ENCODE measurements at regions not wholly inside any gene's neighbourhood (a gene's known extent, or its start where the extent isn't known, plus 50 kb on each side); places are given as distances from the start of the nearest gene placed in this dataset.
"Not testable (repeated sequence)": the region's sequence is repeated elsewhere in the genome, so short reads cannot be mapped to it uniquely, and the experiment has no call there.

DNA sequence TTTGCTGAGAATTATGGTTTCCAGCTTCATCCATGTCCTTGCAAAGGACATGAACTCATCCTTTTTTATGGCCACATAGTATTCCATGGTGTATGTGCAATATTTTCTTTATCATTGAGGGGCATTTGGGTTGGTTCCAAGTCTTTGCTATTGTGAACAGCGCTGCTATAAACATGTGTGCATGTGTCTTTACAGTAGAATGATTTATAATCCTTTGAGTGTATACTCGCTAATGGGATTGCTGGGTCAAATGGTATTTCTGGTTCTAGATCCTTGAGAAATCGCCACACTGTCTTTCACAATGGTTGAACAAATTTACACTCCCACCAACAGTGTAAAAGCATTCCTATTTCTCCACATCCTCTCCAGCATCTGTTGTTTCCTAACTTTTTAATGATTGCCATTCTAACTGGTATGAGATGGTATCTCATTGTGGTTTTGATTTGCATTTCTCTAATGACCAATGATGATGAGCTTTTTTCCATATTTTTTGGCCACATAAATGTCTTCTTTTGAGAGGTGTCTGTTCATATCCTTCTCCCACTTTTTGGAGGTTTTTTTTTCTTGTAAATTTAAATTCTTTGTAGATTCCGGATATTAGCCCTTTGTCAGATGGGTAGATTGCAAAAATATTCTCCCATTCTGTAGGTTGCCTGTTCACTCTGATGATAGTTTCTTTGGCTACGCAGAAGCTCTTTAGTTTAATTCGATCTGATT, 180.1 kb downstream of the PLPPR4 start:
- not testable (repeated sequence) for DNase-seq

DNA sequence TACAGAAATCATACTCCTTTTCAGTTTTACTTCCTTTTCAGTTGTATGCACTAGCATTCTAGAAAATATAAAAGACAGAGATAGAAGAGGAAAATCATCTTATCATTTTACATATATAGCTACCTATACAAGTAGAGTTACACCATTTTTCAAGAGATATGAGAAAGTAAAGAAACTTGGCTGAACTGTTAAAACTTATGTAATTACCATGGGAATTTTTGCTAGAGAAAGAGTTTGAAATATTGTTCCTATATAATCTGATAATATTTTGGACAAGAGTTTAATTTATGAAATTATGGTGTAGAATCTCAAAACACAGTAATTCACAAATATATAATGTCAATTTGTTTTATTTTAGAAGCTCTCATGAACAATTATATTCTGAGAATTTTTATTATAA, 180.8 kb downstream of the PLPPR4 start:
- no peak for DNase-seq

DNA sequence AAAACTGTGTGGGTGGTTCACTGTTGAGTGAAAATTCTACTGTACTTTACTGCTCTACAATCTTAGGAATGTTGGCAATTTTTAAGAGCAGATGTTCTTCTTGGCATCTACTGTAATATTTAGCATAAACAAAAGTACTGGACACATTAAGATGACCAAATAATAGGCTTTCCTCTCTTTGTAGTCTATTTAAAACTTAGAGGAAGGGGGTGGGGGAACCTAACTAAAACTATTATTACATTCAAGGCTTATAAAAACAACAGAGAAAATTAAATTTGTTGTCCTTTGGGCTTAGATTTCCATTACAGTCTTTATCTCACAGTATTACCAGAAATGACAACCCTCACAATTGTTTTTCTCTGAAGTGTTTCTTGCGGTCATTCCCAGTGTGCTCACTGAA, 181.2 kb downstream of the PLPPR4 start:
- no peak for DNase-seq

DNA sequence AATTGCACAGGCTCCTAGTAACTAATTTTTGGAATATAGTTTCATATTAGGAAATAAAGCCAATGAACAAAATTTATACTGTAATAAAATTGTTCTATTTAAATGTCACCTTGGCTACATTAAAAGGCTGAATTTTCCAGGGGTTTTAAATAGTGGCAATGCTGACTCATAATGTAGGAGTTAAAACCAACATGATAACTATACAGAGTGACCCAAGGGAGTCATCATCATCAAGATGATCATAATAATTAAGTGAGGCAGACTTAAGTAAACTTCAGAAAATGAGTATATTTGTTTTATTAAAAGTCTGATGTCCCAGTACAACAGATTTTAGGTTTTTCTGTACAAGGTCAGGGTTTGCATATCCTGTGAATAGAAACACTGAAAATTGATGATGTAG, 183.4 kb downstream of the PLPPR4 start:
- DNase-seq: no peak

DNA sequence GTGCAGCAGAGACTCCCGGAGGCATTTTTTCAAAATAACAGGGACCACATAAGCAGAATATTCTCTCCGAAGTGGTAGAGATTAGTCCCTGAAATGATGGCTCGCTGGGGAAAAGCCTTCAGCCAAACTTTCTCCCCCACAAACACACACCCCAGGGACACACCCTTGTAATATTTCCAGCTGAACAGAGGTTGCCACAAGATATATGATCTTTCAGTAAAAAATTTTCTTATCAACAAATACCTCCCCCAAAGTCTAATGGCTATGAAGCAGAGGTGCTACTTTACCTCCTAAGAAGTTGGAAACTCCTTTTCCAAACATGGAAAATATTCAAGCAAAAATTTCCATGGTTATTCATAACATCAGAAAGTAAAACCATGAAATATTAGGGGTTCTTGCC, 190.2 kb upstream of the PALMD start:
- DNase-seq: no peak

DNA sequence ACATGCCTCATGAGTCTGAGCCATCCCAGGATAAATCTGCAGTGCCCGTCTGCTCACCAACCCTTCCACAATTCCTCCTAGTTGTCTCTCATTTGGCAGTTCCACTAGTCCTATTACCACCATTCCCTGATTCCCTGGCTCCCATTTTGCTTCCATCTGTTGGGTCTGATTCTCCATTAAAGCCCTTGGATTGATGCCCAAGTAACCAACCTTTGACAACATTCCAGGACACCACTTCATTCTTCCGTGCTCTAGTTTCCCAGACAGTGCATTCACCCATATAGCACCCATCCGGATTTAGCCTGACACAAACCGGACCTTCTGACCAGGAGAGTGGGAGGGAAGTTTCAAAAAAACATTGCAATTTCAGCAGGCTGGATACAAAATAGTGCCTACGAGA, 189.4 kb upstream of the PALMD start:
- no peak for DNase-seq

DNA sequence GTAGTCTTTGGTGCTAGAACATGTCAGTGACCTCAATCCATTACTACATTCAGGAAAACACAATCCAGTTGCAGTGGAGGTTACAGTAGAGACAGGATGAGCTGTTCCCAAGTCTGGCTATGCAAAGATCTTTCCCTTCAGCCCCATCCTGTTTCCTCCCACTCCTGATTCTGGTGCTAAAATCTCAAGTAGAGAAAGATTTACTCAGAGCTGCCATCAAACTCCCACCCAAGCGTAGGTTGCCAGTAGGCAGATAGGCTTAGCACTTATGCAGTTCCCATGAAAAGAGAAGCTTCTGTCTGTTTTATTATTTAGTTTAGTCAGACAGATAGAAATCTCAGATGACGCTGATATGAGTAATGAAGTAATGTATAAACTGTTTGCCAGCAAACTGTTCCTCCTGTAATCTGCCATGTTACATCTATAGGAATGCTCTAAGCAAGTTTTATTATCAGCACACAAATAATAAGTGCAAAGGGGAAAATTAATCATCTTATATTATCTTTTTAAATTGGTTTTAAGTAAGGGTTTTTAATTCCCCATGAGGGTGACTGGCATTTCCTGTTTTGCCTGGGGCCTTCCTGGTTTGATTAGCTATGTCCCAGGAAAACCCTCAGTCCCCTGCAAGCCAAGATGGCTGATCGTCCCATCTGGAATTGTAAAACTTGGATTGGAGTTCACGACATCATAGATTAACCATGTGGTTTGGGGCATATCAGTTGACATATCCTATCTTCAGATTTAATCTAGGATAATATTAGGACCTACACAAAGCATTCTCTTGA, 188.3 kb upstream of the PALMD start:
- no peak for DNase-seq

DNA sequence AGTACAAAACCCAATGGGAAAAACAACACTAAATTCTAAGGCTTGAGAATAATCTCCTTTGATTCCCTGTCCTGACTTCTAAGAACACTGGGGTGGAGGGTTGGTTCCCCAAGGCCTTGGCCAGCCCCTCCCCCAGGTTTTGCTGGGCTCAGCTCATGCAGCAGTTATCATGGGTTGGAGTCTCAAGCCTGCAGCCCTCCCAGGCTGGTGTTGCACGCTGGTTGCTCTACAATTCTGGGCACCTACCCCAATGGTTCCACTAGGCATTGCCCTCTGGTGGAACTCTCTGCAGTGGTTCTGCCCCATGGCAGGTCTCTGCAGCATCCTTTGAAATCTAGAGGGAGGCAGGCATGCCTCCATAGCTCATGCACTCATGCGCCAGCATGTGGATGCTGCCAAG, 184.4 kb upstream of the PALMD start:
- no peak for DNase-seq

DNA sequence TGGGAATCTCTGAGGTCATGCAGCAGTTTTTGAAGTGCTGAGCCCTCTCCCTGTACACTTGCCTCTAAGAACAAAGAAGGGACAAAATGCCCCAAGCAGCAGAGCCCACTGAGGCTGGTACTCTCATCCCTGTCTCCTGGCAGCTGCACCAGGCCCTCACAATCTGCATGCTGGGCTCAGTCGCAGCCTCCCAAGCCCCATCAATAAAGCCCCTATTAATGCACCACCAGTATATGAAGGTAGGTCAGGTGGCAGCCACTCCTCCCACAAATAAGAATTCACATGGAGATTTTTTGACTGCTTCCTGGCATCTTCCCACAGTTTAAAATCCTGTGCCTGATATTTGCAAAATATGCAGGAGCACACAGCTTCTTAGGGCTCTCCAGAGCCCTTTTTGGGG, 181.2 kb upstream of the PALMD start:
- no peak for DNase-seq

DNA sequence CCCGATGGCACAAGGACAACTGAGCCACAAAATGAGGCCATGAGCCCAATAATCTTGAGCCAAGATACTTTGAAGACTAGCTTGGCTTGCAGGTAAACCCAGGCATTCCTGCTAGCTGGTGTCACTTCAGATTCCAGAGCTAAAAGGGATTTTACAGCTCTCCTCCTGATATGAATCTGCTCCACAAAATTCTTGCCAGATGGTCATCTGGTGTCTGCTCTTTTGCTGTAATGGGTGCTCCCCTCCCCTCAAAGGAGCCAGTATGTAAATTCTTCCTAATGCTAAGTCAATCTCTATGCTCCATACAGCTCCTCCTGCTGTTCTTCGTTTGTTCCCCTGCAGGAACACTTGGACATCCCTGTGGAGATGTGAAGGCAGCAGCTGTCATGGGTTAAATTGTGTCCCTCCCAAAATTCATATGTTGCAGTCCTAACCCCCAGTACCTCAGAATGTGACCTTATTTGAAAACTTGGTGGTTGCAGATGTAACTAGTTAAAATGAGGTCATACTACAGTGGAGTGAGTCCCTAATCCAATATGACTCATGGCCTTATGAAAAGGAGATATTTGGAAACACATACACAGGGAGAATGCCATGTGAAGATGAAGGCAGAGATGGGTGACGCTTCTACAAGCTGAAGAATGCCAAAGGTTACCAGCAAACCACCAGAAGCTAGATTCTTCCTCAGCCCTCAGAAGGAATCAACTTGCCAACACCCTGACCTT, 180.6 kb upstream of the PALMD start:
- DNase-seq: no peak

DNA sequence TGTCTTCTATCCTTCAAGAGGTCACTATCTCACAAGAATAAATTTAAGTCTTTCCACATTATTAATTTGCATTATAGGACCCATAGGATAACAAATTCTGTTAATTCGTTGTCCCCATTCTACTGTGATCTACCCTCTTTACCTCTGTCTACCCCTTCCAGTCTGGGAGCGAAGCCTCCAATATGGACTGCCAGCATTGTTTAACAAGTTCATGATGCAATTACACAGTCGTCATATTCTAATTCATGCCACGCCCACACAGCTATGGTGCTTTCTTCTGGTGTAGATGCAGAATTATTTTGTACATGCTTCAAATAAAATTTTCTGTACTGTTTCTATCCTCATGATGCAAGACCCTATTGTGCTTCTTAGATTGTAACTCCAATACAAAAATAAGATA, 178.3 kb upstream of the PALMD start:
- DNase-seq: no peak

DNA sequence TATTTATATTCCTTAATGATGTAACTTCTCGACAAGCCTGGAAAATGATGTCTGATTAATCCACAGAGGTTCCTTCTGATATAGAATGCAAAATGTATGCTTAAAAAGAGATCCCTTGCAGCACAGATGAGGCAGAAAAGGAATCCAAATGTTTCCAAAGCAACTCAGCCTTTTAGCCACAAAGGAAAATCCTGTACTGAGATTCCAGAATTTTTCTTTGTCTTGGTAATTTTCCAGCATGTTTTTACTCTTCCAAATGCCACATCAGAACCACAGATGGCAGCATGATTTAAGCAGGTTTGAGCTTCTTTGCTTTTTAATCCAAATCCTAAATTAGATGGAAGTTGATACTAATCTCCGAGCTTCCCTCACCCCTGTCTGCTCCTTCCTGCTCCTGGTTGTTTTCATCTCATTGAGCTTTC, 176.4 kb upstream of the PALMD start:
- DNase-seq: no peak

DNA sequence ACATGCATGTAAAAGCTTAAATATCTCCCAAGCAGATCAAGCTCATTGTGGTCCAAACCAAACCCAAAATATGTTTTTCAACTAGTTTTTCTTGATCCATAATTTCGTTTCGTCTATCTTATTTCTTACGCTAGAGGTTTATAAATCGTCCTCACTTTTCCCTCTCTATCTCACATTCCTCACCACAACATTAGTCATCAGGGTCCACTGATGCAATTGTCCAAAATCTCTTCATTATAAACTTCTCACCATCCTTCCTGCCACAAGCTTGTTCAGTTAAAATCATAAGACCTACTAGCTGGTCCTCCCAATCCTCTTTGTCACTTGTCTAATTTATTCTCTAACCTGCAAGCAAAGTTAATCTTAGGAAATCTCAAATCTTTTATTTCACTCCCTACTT, 173.0 kb upstream of the PALMD start:
- DNase-seq: no peak

DNA sequence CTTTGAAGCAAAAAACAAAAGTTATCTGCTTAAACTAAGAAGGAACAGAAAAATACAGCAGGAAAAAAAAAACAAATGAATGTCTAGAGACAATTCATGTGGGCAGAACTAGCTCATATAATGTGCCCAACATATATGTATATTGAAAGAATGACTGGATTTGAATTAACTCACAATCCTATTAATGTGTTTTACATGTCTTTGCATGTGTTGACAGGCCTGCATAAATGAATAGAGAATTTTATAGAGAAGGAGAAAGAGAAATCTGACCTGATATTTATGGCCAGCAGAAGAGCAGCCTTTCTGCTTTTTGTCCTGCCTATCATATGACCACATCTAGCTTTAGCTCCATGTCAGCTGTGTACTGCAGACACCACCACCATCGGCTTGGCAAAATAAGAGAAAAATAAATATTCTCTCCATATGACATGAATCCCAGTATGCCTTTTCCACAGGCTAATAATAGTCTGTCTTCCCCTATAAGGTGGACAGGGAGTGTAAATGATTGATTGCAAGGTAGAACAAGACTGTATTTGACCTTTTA, 171.5 kb upstream of the PALMD start:
- DNase-seq: no peak

DNA sequence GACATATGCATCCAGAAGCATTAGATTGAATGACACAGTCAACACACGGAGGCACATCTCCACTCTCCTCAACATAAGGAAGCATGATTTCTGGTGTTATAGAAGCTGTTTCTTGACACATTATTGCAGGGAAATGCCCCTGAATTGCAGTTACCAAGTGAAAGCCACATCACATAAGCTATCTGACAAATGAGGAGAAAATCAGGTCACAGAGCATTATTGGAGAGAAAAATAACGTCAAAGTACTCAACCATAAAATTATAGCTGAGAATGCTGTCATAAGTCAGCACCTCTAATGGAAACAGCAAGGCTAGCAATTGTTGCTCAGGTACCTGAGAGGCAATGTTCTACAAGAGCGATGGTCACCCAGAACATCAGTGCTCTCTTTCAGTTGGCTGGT, 169.9 kb upstream of the PALMD start:
- DNase-seq: no peak

DNA sequence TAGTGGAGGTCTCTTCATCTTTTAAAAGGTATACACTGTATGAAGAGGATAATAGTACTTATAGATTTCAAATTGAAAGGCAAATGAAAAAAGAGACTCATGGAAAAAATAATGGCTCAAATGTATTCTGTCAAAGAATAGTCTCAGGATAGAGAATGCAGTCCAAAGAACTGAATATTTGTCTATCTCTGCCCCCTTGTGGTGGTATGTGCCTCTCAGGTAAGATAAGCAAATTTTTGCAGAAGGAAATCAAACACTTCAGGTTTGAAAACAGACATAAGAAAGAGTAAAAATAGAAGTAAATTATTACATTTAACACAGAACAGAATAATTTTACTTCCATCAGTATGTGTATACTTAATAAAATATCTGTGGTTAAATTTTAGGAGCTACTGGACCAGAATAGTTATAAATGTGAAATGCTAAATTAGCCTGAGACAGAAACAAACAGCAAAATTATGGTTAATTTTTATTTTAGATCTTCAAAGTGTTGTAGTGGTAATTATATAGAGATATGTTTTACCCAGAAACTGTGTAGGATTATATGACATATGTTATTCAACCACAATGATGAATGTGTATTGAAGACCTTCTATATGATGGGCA, 164.4 kb upstream of the PALMD start:
- peak; percentile 41 for DNase-seq

DNA sequence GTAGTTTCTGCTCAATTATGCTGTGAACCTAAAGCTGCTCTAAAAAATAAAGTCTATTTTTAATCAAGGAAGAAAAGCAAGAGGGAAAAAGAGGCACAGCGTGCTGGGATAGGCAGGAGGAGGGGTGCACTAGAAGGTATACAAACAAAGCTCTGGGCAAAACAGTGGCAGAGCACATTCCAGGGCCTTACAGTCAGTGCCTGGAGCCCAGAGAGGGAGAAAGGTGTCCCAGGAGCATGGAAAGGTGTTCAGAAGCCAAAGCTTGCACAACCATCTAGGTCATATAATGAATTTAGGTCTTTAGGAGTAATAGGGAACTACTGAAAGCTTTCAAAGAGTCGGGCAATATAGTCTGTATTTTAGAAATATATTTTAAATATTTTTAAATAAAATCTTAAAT, 163.6 kb upstream of the PALMD start:
- no peak for DNase-seq

DNA sequence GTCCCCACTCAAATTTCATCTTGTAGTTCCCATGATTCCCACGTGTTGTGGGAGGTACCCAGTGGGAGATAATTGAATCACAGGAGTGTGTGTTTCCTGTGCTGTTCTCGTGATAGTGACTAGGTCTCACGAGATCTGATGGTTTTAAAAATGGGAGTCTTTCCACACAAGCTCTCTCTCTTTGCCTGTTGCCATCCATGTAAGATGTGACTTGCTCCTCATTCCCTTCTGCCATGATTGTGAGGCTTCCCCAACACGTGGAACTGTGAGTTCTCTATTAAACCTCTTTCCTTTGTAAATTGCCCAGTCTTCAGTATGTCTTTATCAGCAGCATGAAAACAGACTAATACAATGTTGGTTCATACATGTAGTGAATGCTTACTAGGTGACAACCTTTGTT, 163.2 kb upstream of the PALMD start:
- no peak for DNase-seq

DNA sequence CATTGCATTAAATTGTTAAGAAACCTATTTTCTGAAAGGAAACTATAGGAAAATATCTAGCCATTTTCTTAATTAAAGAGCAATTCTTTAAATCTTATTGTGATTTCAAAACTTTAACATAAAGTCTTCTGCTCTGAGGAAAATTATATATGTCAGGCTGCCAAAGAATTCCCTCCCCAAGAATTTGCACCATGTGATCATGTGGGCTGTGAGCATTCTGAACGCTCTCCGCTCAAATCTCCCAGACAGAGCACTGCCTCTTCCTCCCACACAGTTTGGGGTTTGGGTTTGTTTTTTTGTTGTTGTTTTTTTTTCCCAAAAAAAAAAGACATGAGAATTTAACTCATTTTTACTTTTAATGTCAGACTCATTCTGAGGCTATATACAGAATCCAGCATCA, 155.9 kb upstream of the PALMD start:
- no peak for DNase-seq

DNA sequence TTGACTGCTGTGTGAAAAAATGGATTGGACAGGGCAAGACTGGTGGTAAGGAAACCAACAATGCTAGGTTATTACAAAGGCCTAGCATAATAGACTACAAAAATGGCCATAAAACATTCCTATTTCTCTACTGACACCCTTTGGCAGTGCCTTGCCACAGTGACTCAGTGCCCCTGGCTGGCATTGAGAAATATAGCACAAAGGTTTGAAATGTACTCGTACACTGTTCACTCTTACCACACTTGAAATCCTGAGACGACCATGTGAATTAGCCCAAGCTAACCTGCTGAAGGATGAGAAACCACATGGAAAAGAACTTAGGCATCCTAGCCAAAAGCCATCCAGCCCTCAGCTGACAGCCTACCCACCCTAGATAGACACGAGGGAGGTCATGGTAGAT, 149.8 kb upstream of the PALMD start:
- DNase-seq: no peak

DNA sequence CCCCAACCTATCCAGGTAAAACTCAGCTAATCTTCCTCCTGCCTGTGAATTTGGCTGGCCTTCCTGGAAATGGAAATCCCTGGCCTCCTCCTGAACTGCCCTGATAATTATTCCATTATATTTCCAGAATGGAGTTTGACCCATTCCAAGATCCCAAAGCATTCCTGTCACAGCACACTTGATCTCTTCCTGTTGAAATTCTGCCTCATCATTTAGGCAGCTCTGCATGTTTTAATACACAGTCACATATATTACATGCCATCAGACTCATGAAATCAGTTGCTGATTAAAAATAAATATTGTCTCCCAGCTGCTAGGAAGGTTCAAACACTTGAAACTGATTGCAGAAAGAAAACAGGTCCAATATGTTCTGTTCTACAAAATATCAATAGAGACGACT, 148.2 kb upstream of the PALMD start:
- no peak for DNase-seq

DNA sequence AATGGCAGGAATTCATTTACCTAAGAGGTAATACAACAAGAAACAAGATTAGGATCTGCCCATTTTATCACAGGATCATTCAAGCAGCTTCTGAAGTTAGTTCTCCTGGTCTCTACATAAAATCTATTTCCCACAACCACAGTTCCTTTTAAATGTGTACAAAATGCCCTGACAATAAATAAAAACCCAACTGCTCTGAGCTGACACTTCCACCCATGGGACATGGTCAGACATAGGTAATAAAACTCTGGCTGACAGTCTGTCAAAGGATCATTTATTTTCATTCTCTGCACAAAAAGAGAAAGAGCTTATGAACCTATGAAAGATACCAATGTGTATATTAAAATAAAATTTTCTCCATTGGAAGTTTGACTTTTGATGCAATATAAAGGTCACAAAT, 145.4 kb upstream of the PALMD start:
- no peak for DNase-seq

DNA sequence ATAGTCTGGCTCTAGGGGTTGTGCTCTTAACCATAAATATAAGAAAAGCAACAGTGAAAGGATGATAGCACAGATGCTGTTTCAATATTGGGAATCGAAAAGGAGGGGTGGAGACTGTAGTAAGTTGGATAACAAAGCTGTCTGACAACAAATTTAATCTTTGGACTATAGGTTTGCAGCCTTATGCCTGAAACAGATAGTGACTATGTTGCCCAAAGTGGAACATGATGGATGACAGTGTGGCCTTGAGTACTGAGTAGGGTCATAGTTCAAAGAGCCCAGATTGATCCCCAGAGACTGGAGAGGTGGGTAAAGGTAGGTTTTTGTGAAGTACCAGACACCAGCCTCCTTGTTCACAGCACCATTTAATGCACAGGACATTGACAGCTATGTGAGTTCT, 144.0 kb upstream of the PALMD start:
- no peak for DNase-seq
